Left colon (tissue), 2 donors: ENCODE measurements at regions not wholly inside any gene's neighbourhood (a gene's known extent, or its start where the extent isn't known, plus 50 kb on each side); places are given as distances from the start of the nearest gene placed in this dataset.

Experiments
- ATAC-seq: fragments of 200-7000 bp; cut with Tn5 transposase; one replicate; pipeline ENCODE4 v1.9.1; 2020; ENCODE audit warnings: mild to moderate bottlenecking, moderate library complexity
- DNase-seq, 2 donors: peaks; one replicate each; pipeline ENCODE4 v3.0.0-alpha.2; 2020
- intact Hi-C, 2 donors: fragments of 100-400 bp; cut with DNase I in 1 of 2; cut with micrococcal nuclease in 1 of 2; formaldehyde crosslinking; loops; one replicate each; pipeline versions ENCODE4 v1.11.2 to v1.14.0; 2022; cut with DNase I, micrococcal nuclease
- donor health status: DM: no; HTN: no; CAD: no.
- donor health status: DM: yes; HTN: yes; CAD: no.

DNA sequence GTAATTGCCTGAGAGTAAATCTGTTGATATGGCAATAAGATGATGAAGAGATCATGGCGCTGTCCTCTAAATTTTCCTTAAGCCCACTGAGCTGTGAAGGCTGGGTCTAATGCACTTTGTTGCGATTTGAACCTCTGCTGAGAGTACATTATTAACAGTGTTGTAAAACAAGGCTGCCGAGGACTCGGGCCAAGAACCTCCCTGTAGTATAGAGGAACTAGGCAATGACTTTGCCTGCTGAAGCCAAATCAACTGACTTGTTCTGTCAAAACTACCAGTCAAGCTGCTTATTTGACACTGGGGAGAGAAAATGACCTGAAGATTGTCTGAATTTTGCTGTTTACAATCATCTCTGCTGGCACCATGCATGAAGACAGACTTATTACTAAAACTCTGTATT, 1154.7 kb downstream of the DTWD2 start:
- ATAC-seq: no peak
- no peak for DNase-seq
- intact Hi-C loops: no loop called here

- ATAC-seq: no peak
- intact Hi-C loops: no loop called here
Observed at GRCh38 chr5:117829646-117830045, 1158.7 kb downstream of the DTWD2 start.

GRCh38 chr5:117813850-117814249, 1174.5 kb downstream of the DTWD2 start:
- DNase-seq (no peak), ATAC-seq (no peak)
- intact Hi-C loops: no loop called here

More at GRCh38 chr5:117829646-117830045, 1158.7 kb downstream of the DTWD2 start:
- DNase-seq: no peak

DNA sequence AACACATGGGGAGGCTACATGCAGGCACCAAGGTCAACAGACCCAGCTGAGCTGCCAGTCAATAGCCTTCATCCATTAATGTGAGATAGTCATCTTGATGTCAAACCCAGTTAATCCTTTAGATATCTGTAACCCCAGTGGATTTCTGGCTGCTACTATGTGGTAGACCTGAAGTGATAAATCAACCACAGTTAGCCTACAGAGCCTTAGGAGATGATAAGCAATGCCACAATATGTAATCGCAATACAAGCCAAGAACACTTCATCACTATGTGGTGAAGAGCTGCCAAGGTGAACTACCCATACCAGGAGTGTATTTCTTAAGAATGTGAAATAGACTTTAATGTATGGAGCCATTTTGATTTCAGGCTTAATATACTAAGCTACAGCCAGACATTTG, 1175.5 kb downstream of the DTWD2 start:
- ATAC-seq (no peak), DNase-seq (no peak)
- intact Hi-C loops: no loop called here

DNA sequence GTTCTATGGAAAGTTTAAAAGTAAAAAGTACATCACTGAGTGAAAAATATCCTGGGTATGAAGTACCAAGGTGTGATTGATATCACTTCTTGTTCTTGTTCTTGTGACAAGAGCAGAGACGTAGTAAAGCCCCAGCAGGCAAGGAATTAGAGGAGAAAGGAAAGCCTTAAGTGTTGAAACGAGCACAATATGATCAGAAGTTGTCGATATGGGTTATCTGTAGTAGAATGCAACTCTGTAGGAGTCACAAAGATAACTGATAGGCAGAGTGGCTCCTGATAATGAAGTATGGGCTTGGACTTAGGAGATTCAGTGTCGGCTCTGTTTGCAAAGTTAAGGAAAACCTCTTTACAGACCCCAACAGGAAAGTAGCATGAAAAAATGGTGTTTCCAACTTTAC, 1179.1 kb downstream of the DTWD2 start:
- intact Hi-C loops: no loop called here
- ATAC-seq (no peak), DNase-seq (no peak)

DNA sequence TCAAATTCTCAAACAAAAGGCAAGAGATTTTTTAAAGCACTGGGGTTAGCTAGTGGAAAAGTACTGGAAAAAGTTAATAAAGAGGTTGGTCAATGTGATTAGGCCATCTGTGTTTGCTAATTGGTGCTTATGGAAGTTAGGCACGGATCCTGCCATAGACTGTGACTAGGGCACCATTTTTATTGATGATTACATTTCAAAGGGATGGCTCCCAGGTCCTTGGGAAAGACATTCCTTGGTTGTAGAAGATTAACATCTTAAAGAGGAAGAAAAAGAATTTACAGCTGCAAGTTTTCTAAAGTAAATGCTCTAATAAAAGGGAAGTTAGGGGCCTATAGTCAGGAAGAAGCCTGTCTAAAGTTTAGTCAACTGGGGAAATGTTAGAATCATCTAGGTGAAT, 1183.3 kb downstream of the DTWD2 start:
- intact Hi-C loops: no loop called here
- ATAC-seq: no peak

GRCh38 chr5:117803533-117803932, 1184.8 kb downstream of the DTWD2 start:
- ATAC-seq: no peak
- intact Hi-C loops: no loop called here
- DNase-seq: no peak

More for the DNA sequence above, 1183.3 kb downstream of the DTWD2 start:
- DNase-seq: no peak

GRCh38 chr5:117801583-117801982, 1186.8 kb downstream of the DTWD2 start:
- intact Hi-C loops: no loop called here
- no peak for ATAC-seq
- no peak for DNase-seq

DNA sequence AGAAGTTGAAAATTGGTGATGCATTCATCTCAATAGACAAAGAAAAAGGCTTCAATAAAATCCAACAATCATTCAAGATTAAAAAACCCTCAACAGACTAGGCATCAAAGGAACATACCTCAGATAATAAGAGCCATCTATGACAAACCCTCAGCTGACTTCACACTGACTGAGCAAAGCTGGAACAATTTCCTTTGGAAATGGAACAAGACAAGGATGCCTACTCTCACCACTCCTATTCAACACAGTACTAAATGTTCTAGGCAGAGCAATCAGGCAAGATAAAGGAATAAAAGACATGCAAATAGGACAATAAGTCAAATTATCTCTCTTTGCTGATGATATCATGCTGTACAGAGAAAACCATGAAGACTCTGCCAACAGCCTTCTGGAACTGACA, 1188.1 kb downstream of the DTWD2 start:
- DNase-seq (no peak), ATAC-seq (no peak)
- intact Hi-C loops: no loop called here

- DNase-seq (no peak), ATAC-seq (no peak)
- intact Hi-C loops: no loop called here
Observed at GRCh38 chr5:117794847-117795246, 1193.5 kb downstream of the DTWD2 start.

- DNase-seq (no peak), ATAC-seq (no peak)
- intact Hi-C loops: no loop called here
Observed at GRCh38 chr5:117793963-117794362, 1194.4 kb downstream of the DTWD2 start.

DNA sequence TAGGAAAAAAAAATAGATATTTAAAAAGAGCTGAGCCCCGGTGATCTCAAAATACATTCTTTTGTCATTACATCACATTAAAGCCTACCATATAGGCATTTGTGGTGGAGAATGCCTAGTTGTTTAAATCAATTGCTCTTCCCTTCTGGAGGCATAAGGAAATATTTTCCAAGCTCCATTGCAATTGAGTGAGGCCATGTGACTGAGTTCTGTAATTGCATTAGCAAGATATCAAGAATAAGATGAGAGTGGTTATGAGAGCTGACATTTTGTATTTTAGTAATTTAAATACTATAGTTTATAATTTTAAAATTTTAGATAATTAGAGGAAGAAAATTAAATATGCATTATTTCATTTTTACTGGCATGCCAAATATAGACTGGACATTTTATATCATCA, 1195.9 kb downstream of the DTWD2 start:
- DNase-seq: no peak
- no peak for ATAC-seq
- intact Hi-C loops: no loop called here

- no peak for DNase-seq
Observed at GRCh38 chr5:117788596-117788995, 1199.8 kb downstream of the DTWD2 start.

GRCh38 chr5:117779171-117779570, 1204.5 kb upstream of the SEMA6A start:
- DNase-seq (no peak), ATAC-seq (no peak)
- intact Hi-C loops: no loop called here

More at GRCh38 chr5:117788596-117788995, 1199.8 kb downstream of the DTWD2 start:
- intact Hi-C loops: no loop called here
- no peak for ATAC-seq

GRCh38 chr5:117776977-117777376, 1202.4 kb upstream of the SEMA6A start:
- DNase-seq: no peak
- ATAC-seq: no peak
- intact Hi-C loops: no loop called here

DNA sequence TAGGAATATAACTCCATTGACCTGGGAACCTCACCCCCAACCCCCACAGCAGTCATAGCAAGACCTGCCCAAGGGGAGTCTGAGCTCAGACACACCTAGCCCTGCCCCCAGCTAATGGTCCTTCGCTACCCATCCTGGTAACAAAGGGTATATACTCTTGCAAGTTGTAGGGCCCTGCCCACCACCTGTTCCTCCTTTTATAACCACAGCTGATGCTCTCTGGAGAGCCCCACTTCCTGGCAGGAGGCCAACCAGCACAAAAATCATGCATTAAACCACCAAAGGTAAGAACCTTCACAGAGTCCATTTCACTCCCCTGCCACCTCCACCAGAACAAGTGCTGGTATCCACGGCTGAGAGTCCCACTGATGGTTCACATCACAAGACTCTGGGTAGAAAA, 1195.3 kb upstream of the SEMA6A start:
- no peak for DNase-seq
- ATAC-seq: no peak
- intact Hi-C loops: no loop called here

- DNase-seq (no peak), ATAC-seq (no peak)
- intact Hi-C loops: no loop called here
Observed at GRCh38 chr5:117763271-117763670, 1188.6 kb upstream of the SEMA6A start.

DNA sequence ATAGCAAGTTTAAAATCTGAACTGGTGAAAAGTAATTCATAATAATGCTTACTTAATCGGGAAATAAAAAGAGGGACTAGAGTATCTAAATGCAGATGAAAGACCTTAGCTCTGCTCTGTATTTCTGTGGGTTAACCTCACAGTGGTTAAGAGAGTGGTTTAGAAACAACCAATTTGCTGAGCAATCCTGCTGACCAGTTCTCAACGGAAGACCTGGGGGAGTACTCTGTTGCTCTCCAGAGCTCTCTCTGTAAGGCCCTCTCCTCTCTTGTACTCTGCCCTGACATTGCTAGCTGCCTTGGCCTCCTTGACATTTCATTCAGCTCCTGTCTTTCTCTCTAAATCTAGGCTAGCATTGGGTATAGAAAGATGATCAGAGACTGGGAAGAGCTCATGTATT, 1186.6 kb upstream of the SEMA6A start:
- ATAC-seq (no peak), DNase-seq (no peak)
- intact Hi-C loops: no loop called here

GRCh38 chr5:117759849-117760499, 1185.4 kb upstream of the SEMA6A start:
- intact Hi-C loops: no loop called here
- no peak for DNase-seq
- ATAC-seq: no peak

- ATAC-seq (no peak), DNase-seq (no peak)
- intact Hi-C loops: no loop called here
Observed at GRCh38 chr5:117752403-117752802, 1177.8 kb upstream of the SEMA6A start.

DNA sequence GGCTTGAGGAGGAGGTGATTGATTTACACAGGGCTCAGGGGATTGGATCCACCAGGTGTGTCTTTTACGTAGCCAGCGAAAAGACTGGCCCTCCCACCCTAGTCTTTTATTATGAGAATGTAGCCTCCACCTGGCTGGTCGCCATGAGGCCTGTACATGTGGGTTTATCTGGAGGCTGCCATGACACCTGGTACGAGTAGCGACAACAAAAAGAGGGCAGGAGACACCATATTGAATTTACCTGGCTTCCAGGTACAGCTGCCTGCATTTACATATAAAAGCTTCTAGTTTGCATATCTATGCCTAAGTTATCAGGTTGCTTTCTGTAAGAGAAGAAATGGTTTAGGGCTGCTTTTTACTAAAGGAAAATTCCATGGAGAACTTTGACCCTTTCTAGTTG, 1173.7 kb upstream of the SEMA6A start:
- intact Hi-C loops: no loop called here
- ATAC-seq (no peak), DNase-seq (no peak)
